HUDEP-2 (cell line): ENCODE measurements at regions not wholly inside any gene's neighbourhood (a gene's known extent, or its start where the extent isn't known, plus 50 kb on each side); places are given as distances from the start of the nearest gene placed in this dataset.

Source experiments
- DNase-seq, 76 experiments: peaks; one replicate each; lab custom pipeline; 2025; ENCODE audit not compliant: unreplicated experiment in 76 of 76; lab: John Stamatoyannopoulos, UW

DNA sequence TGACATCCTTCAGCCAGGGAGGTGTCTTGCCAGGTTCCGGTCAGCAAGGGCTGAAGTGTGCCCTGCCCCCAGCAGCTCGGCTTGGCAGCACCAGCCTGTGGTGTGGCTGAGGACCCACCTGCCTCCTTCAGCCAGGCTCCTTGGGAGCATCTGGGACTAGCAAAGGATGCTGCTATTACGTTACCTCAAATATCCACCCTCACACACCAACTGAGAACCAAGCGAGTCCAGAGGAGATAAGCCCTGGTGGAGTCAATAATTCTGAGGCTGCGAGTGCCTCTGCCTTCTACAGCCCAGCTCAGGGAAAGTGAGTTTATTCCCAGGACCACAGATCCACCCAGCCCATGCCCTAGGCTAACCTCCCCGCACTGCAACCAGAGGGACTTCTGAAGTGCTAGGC lies 57.1 kb upstream of the FSTL4 start:
- no peak for DNase-seq

GRCh38 chr5:133668458-133668857 lies 56.1 kb upstream of the FSTL4 start:
- DNase-seq = no peak

- DNase-seq = no peak
Observed at GRCh38 chr5:133667217-133667616, 54.9 kb upstream of the FSTL4 start.

GRCh38 chr5:133665571-133665970 lies 53.2 kb upstream of the FSTL4 start:
- DNase-seq = no peak

DNA sequence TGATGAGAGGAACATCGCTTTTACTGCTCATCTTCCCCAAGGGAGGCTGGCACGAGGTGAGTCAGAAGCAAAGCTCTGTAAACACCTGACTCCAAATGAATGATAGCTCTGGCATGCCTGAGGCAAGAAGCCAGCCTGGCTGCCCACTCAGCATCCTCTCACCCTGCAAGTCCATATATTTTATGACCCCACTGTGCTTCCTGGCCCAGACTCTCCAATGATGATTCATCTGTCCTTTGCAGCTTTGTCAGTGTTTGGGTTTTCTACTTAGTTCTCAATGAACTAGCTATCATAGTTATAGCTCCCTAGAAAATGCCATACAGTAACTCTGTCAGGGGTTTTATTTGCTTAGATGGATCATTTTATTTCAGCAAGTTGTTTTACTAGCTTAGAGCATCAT lies 52.1 kb upstream of the FSTL4 start:
- no peak for DNase-seq

DNA sequence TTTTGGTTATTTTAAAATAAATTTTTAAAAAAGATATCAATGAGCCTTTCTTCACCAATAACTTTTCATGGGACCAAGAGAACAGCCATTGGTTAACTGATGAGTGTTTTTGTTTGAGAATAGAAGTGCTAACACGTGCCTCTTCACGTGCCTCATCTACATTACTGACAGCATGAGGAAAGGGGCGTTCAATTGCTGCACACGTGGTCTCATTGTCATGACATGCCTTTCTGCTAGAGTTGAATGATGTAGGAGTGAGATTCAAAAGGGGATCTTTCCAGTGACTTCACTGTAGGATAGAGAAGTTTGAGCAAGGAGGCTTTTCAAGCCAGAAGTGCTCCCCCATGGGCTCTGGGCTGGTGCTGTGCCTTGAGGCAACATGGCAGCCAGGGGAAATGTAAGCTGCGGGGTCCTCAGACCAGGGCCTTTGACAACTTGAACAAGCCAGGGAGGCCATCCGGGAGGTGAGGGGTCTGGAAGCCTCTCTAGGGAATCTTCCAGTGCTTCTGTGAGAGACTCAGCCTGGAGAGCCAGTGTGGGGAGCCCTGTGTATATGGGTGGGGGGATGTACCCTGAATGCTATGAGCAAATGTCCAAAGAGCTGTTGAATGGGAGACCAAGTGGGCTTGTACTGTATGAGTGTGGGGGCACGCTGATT lies 51.2 kb upstream of the FSTL4 start:
- DNase-seq = no peak

DNA sequence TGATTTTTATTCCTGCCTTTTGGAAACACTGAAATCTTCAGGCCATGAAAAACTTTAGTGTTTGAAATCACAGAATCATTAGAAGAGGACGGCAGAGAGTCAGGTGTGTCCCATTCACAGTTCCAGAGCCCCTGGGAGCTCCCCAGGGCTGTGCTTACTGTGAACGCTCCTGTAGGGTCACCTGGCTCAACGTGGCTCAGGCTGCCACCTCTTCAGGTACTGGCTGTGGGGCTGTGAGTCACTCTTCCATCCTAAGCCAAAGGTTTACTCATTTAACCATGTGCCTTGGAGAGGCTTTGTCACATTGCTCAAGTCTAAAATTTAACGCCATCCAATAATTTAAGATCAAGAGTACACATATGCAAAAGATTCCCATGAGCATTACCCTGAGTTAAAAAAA lies 50.2 kb upstream of the FSTL4 start:
- no peak for DNase-seq
